ENCODE measurements at regions not wholly inside any gene's neighbourhood (a gene's known extent, or its start where the extent isn't known, plus 50 kb on each side); places are given as distances from the start of the nearest gene placed in this dataset.
A peak's percentile ranks its signal among the peaks of the same experiment; 100 is the strongest.

- intact Hi-C loops (cut with DNase I) = no loop called here
- no peak for DNase-seq
Measured at GRCh38 chr3:17979911-17980310, 237.5 kb upstream of the TBC1D5 start.

- intact Hi-C loops (cut with DNase I) = no loop called here
- peak in 25 of 42 donors; percentile 3 to 49 (median 17) for DNase-seq
Measured at GRCh38 chr3:17979252-17979651, 236.8 kb upstream of the TBC1D5 start.

- DNase-seq = no peak
- intact Hi-C loops (cut with DNase I) = no loop called here
Measured at GRCh38 chr3:17974206-17974841, 231.9 kb upstream of the TBC1D5 start.

GRCh38 chr3:17972959-17973906 is 230.8 kb upstream of the TBC1D5 start:
- DNase-seq = no peak
- intact Hi-C loops (cut with DNase I) = no loop called here

- no peak for DNase-seq
- intact Hi-C loops (cut with DNase I) = no loop called here
Measured at GRCh38 chr3:17972476-17972875, 230.0 kb upstream of the TBC1D5 start.

GRCh38 chr3:17972030-17972429 is 229.6 kb upstream of the TBC1D5 start:
- intact Hi-C loops (cut with DNase I) = no loop called here
- DNase-seq = no peak

- no peak for DNase-seq
Measured at GRCh38 chr3:17969985-17970568, 227.6 kb upstream of the TBC1D5 start.

GRCh38 chr3:17969244-17969643 is 226.8 kb upstream of the TBC1D5 start:
- intact Hi-C loops (cut with DNase I) = no loop called here
- DNase-seq = no peak

More at GRCh38 chr3:17969985-17970568, 227.6 kb upstream of the TBC1D5 start:
- intact Hi-C loops (cut with DNase I) = no loop called here

GRCh38 chr3:17967953-17968607 is 225.6 kb upstream of the TBC1D5 start:
- intact Hi-C loops (cut with DNase I) = no loop called here

GRCh38 chr3:17967111-17967510 is 224.7 kb upstream of the TBC1D5 start:
- DNase-seq = peak; percentile 37 to 92 (median 81)
- intact Hi-C loops (cut with DNase I) = no loop called here

More at GRCh38 chr3:17967953-17968607, 225.6 kb upstream of the TBC1D5 start:
- no peak for DNase-seq

- intact Hi-C loops (cut with DNase I) = no loop called here
Measured at GRCh38 chr3:17965331-17965730, 222.9 kb upstream of the TBC1D5 start.

GRCh38 chr3:17964108-17964507 is 221.7 kb upstream of the TBC1D5 start:
- intact Hi-C loops (cut with DNase I) = no loop called here
- DNase-seq = no peak

More at GRCh38 chr3:17965331-17965730, 222.9 kb upstream of the TBC1D5 start:
- no peak for DNase-seq

- intact Hi-C loops (cut with DNase I) = no loop called here
- no peak for DNase-seq
Measured at GRCh38 chr3:17955411-17955810, 213.0 kb upstream of the TBC1D5 start.

- DNase-seq = no peak
- intact Hi-C loops (cut with DNase I) = no loop called here
Measured at GRCh38 chr3:17954801-17955200, 212.4 kb upstream of the TBC1D5 start.

GRCh38 chr3:17951241-17951640 is 208.8 kb upstream of the TBC1D5 start:
- intact Hi-C loops (cut with DNase I) = no loop called here
- DNase-seq = no peak

GRCh38 chr3:17949101-17949500 is 206.7 kb upstream of the TBC1D5 start:
- peak in 34 of 42 donors; percentile 7 to 84 (median 44) for DNase-seq

GRCh38 chr3:17947833-17948232 is 205.4 kb upstream of the TBC1D5 start:
- DNase-seq = no peak

More at GRCh38 chr3:17949101-17949500, 206.7 kb upstream of the TBC1D5 start:
- intact Hi-C loops (cut with DNase I) = no loop called here

GRCh38 chr3:17946619-17947018 is 204.2 kb upstream of the TBC1D5 start:
- no peak for DNase-seq
- intact Hi-C loops (cut with DNase I) = no loop called here

More at GRCh38 chr3:17947833-17948232, 205.4 kb upstream of the TBC1D5 start:
- intact Hi-C loops (cut with DNase I) = no loop called here

- DNase-seq = no peak
- intact Hi-C loops (cut with DNase I) = no loop called here
Measured at GRCh38 chr3:17945799-17946399, 203.5 kb upstream of the TBC1D5 start.

All from head of caudate nucleus (tissue), 42 donors.